ENCODE measurements at regions not wholly inside any gene's neighbourhood (a gene's known extent, or its start where the extent isn't known, plus 50 kb on each side); places are given as distances from the start of the nearest gene placed in this dataset.
"Not testable (repeated sequence)": the region's sequence is repeated elsewhere in the genome, so short reads cannot be mapped to it uniquely, and the experiment has no call there.

GRCh38 chr7:125347269-125347668 is 417.6 kb upstream of the POT1 start:
- H3K9me3 ChIP-seq (ENCODE audit: control insufficient read depth, low read length), result no peaks in the 10 kb centered on the region
- intact Hi-C loops (cut with DNase I), result no loop called here

GRCh38 chr7:125338110-125338509 is 408.5 kb upstream of the POT1 start:
- intact Hi-C loops (cut with DNase I), result no loop called here
- Histone ChIP-seq H3K27me3 (ENCODE audit: control insufficient read depth in 1 of 2, insufficient read depth in 2 of 2, low read length in 1 of 2) (no peaks in the 10 kb centered on the region), H3K4me1 (ENCODE audit: control insufficient read depth in 1 of 2, insufficient read depth in 2 of 2, low read length in 2 of 2) (no peaks in the 10 kb centered on the region), H3K9me3 (ENCODE audit: control insufficient read depth, low read length) (no peaks in the 10 kb centered on the region), H3K4me3 (ENCODE audit: low read length in 2 of 2) (no peak overlapping the region), H3K36me3 (ENCODE audit: control insufficient read depth in 1 of 2, insufficient read depth in 2 of 2, low read length in 1 of 2) (no peaks in the 10 kb centered on the region), H3K27ac (ENCODE audit: low read depth in 1 of 2, low read length in 2 of 2) (no peak overlapping the region)
- DNase-seq (no peak), ATAC-seq (ENCODE audit: low FRiP score) (no peak)
- 85 to 88% methylated on average over 4 of the region's 4 CpGs for WGBS, 2 donors

More at GRCh38 chr7:125347269-125347668, 417.6 kb upstream of the POT1 start:
- WGBS, 2 donors, result 46 to 55% methylated on average over 6 of the region's 6 CpGs
- Histone ChIP-seq H3K4me3 (ENCODE audit: low read length in 2 of 2) (no peak overlapping the region), H3K27me3 (ENCODE audit: control insufficient read depth in 1 of 2, insufficient read depth in 2 of 2, low read length in 1 of 2) (no peaks in the 10 kb centered on the region), H3K27ac (ENCODE audit: low read depth in 1 of 2, low read length in 2 of 2) (no peak overlapping the region), H3K36me3 (ENCODE audit: control insufficient read depth in 1 of 2, insufficient read depth in 2 of 2, low read length in 1 of 2) (no peaks in the 10 kb centered on the region), H3K4me1 (ENCODE audit: control insufficient read depth in 1 of 2, insufficient read depth in 2 of 2, low read length in 2 of 2) (no peaks in the 10 kb centered on the region)
- no peak for ATAC-seq (ENCODE audit: low FRiP score)
- DNase-seq, result no peak

- intact Hi-C loops (cut with DNase I), result no loop called here
- no peaks in the 10 kb centered on the region for H3K4me1 ChIP-seq (ENCODE audit: control insufficient read depth in 1 of 2, insufficient read depth in 2 of 2, low read length in 2 of 2)
- no peak for DNase-seq
- H3K36me3 ChIP-seq (ENCODE audit: control insufficient read depth in 1 of 2, insufficient read depth in 2 of 2, low read length in 1 of 2), result no peaks in the 10 kb centered on the region
- no peaks in the 10 kb centered on the region for H3K27me3 ChIP-seq (ENCODE audit: control insufficient read depth in 1 of 2, insufficient read depth in 2 of 2, low read length in 1 of 2)
- H3K9me3 ChIP-seq (ENCODE audit: control insufficient read depth, low read length), result no peaks in the 10 kb centered on the region
- ATAC-seq (ENCODE audit: low FRiP score), result no peak
- H3K27ac ChIP-seq (ENCODE audit: low read depth in 1 of 2, low read length in 2 of 2), result no peak overlapping the region
- 62 to 67% methylated on average over 4 of the region's 4 CpGs for whole genome bisulfite sequencing, 2 donors
- no peak overlapping the region for H3K4me3 ChIP-seq (ENCODE audit: low read length in 2 of 2)
Observed at GRCh38 chr7:125336326-125336725, 406.7 kb upstream of the POT1 start.

- H3K9me3 ChIP-seq (ENCODE audit: control insufficient read depth, low read length), result peaks cover 2% of the 10 kb centered on the region
- no peak overlapping the region for H3K4me3 ChIP-seq (ENCODE audit: low read length in 2 of 2)
- no peaks in the 10 kb centered on the region for H3K4me1 ChIP-seq (ENCODE audit: control insufficient read depth in 1 of 2, insufficient read depth in 2 of 2, low read length in 2 of 2)
- intact Hi-C loops (cut with DNase I), result no loop called here
- ATAC-seq (ENCODE audit: low FRiP score) (no peak), DNase-seq (no peak)
- no peaks in the 10 kb centered on the region for H3K36me3 ChIP-seq (ENCODE audit: control insufficient read depth in 1 of 2, insufficient read depth in 2 of 2, low read length in 1 of 2)
- H3K27me3 ChIP-seq (ENCODE audit: control insufficient read depth in 1 of 2, insufficient read depth in 2 of 2, low read length in 1 of 2), result no peaks in the 10 kb centered on the region
- no peak overlapping the region for H3K27ac ChIP-seq (ENCODE audit: low read depth in 1 of 2, low read length in 2 of 2)
- WGBS, 2 donors, result 49 to 56% methylated on average over 6 of the region's 6 CpGs
Observed at GRCh38 chr7:125326666-125327255, 397.1 kb upstream of the POT1 start.

- ATAC-seq (ENCODE audit: low FRiP score) (no peak), DNase-seq (no peak)
- WGBS, 2 donors, result 48 to 51% methylated on average over 2 of the region's 2 CpGs
- Histone ChIP-seq H3K27me3 (ENCODE audit: control insufficient read depth in 1 of 2, insufficient read depth in 2 of 2, low read length in 1 of 2) (no peaks in the 10 kb centered on the region), H3K36me3 (ENCODE audit: control insufficient read depth in 1 of 2, insufficient read depth in 2 of 2, low read length in 1 of 2) (no peaks in the 10 kb centered on the region), H3K4me1 (ENCODE audit: control insufficient read depth in 1 of 2, insufficient read depth in 2 of 2, low read length in 2 of 2) (no peaks in the 10 kb centered on the region), H3K4me3 (ENCODE audit: low read length in 2 of 2) (no peak overlapping the region), H3K9me3 (ENCODE audit: control insufficient read depth, low read length) (no peaks in the 10 kb centered on the region), H3K27ac (ENCODE audit: low read depth in 1 of 2, low read length in 2 of 2) (no peak overlapping the region)
- intact Hi-C loops (cut with DNase I), result no loop called here
Observed at GRCh38 chr7:125316466-125316865, 386.8 kb upstream of the POT1 start.

- no peaks in the 10 kb centered on the region for H3K4me1 ChIP-seq (ENCODE audit: control insufficient read depth in 1 of 2, insufficient read depth in 2 of 2, low read length in 2 of 2)
- no peaks in the 10 kb centered on the region for H3K9me3 ChIP-seq (ENCODE audit: control insufficient read depth, low read length)
- intact Hi-C loops (cut with DNase I), result no loop called here
- no peak overlapping the region for H3K27ac ChIP-seq (ENCODE audit: low read depth in 1 of 2, low read length in 2 of 2)
- WGBS, 2 donors, result 90 to 91% methylated on average over 18 of the region's 18 CpGs
- H3K4me3 ChIP-seq (ENCODE audit: low read length in 2 of 2), result no peak overlapping the region
- DNase-seq (no peak), ATAC-seq (ENCODE audit: low FRiP score) (no peak)
- H3K36me3 ChIP-seq (ENCODE audit: control insufficient read depth in 1 of 2, insufficient read depth in 2 of 2, low read length in 1 of 2), result no peaks in the 10 kb centered on the region
- H3K27me3 ChIP-seq (ENCODE audit: control insufficient read depth in 1 of 2, insufficient read depth in 2 of 2, low read length in 1 of 2), result no peaks in the 10 kb centered on the region
Observed at GRCh38 chr7:125299003-125299765, 369.6 kb upstream of the POT1 start.

GRCh38 chr7:125279961-125280360 is 350.3 kb upstream of the POT1 start:
- no peak for DNase-seq
- WGBS, 2 donors, result 13 to 20% methylated on average over 2 of the region's 2 CpGs
- H3K9me3 ChIP-seq (ENCODE audit: control insufficient read depth, low read length), result no peaks in the 10 kb centered on the region
- no peak overlapping the region for H3K27ac ChIP-seq (ENCODE audit: low read depth in 1 of 2, low read length in 2 of 2)
- intact Hi-C loops (cut with DNase I), result no loop called here
- no peak overlapping the region for H3K4me3 ChIP-seq (ENCODE audit: low read length in 2 of 2)
- H3K27me3 ChIP-seq (ENCODE audit: control insufficient read depth in 1 of 2, insufficient read depth in 2 of 2, low read length in 1 of 2), result no peaks in the 10 kb centered on the region
- no peaks in the 10 kb centered on the region for H3K4me1 ChIP-seq (ENCODE audit: control insufficient read depth in 1 of 2, insufficient read depth in 2 of 2, low read length in 2 of 2)
- H3K36me3 ChIP-seq (ENCODE audit: control insufficient read depth in 1 of 2, insufficient read depth in 2 of 2, low read length in 1 of 2), result no peaks in the 10 kb centered on the region
- no peak for ATAC-seq (ENCODE audit: low FRiP score)

GRCh38 chr7:125278318-125278717 is 348.7 kb upstream of the POT1 start:
- Histone ChIP-seq H3K27me3 (ENCODE audit: control insufficient read depth in 1 of 2, insufficient read depth in 2 of 2, low read length in 1 of 2) (no peaks in the 10 kb centered on the region), H3K9me3 (ENCODE audit: control insufficient read depth, low read length) (no peaks in the 10 kb centered on the region), H3K36me3 (ENCODE audit: control insufficient read depth in 1 of 2, insufficient read depth in 2 of 2, low read length in 1 of 2) (no peaks in the 10 kb centered on the region), H3K4me3 (ENCODE audit: low read length in 2 of 2) (no peak overlapping the region), H3K4me1 (ENCODE audit: control insufficient read depth in 1 of 2, insufficient read depth in 2 of 2, low read length in 2 of 2) (no peaks in the 10 kb centered on the region), H3K27ac (ENCODE audit: low read depth in 1 of 2, low read length in 2 of 2) (no peak overlapping the region)
- DNase-seq (no peak), ATAC-seq (ENCODE audit: low FRiP score) (no peak)
- intact Hi-C loops (cut with DNase I), result no loop called here
- 50 to 52% methylated on average over 1 of the region's 1 CpG for WGBS, 2 donors

- H3K27me3 ChIP-seq (ENCODE audit: control insufficient read depth in 1 of 2, insufficient read depth in 2 of 2, low read length in 1 of 2); ATAC-seq (ENCODE audit: low FRiP score); H3K4me1 ChIP-seq (ENCODE audit: control insufficient read depth in 1 of 2, insufficient read depth in 2 of 2, low read length in 2 of 2); DNase-seq; H3K27ac ChIP-seq (ENCODE audit: low read depth in 1 of 2, low read length in 2 of 2); H3K9me3 ChIP-seq (ENCODE audit: control insufficient read depth, low read length); intact Hi-C loops (cut with DNase I); H3K36me3 ChIP-seq (ENCODE audit: control insufficient read depth in 1 of 2, insufficient read depth in 2 of 2, low read length in 1 of 2); H3K4me3 ChIP-seq (ENCODE audit: low read length in 2 of 2): not testable (repeated sequence)
- WGBS, 2 donors, result 89 to 93% methylated on average over 6 of the region's 6 CpGs
Observed at GRCh38 chr7:125274742-125275141, 345.1 kb upstream of the POT1 start.

Measured in aorta (tissue), 5 donors.